GM19467 (cell line): ENCODE measurements at regions not wholly inside any gene's neighbourhood (a gene's known extent, or its start where the extent isn't known, plus 50 kb on each side); places are given as distances from the start of the nearest gene placed in this dataset.
A peak's percentile ranks its signal among the peaks of the same experiment; 100 is the strongest.
"Not testable (repeated sequence)": the region's sequence is repeated elsewhere in the genome, so short reads cannot be mapped to it uniquely, and the experiment has no call there.

Source experiments
- ATAC-seq: cut with Tn5 transposase; IDR thresholded peaks from one replicate; pipeline ENCODE4 v1.9.1; 2021; ENCODE audit warnings: mild to moderate bottlenecking, moderate library complexity; ENCODE audit not compliant: unreplicated experiment

DNA sequence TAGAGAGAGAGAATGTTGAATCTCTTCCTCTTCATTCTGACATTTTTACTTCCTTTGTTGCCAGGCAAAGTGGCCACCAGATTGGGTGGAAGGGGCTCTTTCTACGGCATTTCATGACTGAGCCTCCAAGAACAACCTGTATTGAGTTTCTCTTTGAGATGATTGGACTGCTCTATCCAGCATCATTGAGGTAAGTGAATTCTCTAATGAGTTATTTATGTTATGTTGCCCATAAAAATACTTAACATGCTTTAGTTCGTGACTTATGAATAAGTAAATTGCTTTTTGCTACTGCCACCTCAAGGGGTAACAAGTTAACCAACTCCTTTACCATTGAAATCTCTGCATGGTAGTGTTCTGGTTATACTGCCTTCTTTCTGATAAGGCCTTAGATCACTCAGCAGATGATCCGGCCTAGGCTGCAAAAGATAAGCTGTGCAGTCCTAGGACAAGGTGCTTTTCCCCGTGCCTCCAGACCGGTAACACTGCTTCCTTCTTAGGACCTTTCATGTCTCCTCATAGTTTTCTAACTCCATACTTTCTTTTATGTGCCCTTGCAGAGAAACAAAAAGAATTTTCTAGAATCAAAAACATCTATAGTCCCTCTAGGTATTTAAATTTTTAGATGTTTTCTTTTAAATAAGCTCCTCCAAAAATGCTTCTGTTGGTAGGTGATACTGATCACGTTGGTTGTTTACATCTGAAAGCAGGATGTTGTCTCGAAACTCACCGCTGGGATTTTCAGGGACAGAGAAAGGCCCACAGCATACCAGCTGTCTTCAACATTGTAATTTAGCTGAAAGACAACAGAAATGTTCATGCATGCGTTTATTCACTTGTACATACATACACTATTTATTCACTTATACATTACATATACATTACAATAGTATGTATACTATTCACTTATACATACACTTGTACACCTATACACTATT is 157.1 kb upstream of the RBPJ start:
- no peak for ATAC-seq

DNA sequence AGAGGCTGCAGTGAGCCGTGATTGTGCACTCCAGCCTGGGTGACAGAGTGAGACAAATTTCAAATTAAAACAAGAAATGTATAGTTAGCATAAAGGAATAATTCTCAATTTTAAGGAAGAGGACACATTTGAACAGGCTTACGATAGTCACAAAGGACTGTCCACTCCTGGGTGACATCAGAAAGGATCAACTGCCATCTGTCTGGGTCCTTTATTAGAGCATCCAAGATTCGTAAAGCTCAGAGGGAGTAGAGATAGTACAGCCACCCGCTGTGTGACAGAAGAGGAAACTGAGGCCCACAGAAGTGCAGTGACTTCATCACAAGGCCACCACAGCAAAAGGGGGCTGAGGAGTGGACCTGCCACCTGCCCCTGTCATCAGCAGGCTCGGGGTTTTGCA is 149.3 kb upstream of the RBPJ start:
- ATAC-seq, result no peak

DNA sequence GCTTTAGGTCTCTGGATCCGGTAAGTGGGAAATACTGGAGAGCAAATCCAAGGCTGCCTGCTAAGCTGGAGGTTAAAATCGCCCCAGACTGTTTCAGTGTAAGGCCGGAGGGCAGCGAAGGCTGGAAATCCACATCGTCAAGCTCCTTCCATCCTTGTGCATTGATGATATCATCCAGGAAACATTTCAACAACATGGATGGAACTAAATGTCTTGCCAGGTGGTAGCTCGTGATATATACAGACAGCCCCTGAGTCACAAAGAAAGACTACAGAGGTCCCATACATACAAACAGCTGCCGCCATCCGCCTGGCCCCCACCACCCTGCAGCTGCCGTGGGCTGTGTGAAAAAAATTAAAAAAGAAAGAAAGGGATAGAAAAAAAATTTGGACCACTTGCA is 148.9 kb upstream of the RBPJ start:
- no peak for ATAC-seq

GRCh38 chr4:26173619-26174018 is 147.2 kb upstream of the RBPJ start:
- ATAC-seq, result no peak

- no peak for ATAC-seq
Observed at GRCh38 chr4:26174027-26174426, 146.8 kb upstream of the RBPJ start.

GRCh38 chr4:26175006-26175786 is 145.6 kb upstream of the RBPJ start:
- no peak for ATAC-seq

GRCh38 chr4:26175905-26176470 is 144.8 kb upstream of the RBPJ start:
- ATAC-seq, result no peak

GRCh38 chr4:26176598-26177149 is 144.1 kb upstream of the RBPJ start:
- no peak for ATAC-seq

DNA sequence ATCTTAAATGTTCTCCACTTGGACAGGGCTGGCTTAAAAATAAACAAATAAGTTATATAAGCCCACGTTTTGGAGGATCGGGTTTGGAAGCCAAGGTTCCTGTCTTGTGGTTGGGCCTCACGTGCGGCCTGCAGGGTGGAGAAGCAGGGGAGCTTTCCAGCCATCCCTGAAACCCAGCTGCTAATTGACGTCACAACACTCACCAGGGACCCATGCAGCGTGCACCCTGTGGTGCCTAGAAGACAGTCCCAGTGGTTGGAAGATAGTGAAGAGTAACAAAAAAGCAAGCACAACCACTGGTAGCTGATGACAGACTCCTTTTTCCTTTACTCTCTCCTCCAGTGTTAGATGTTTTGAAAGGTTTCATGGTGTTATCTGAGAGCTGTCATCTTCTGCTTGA is 142.0 kb upstream of the RBPJ start:
- no peak for ATAC-seq

DNA sequence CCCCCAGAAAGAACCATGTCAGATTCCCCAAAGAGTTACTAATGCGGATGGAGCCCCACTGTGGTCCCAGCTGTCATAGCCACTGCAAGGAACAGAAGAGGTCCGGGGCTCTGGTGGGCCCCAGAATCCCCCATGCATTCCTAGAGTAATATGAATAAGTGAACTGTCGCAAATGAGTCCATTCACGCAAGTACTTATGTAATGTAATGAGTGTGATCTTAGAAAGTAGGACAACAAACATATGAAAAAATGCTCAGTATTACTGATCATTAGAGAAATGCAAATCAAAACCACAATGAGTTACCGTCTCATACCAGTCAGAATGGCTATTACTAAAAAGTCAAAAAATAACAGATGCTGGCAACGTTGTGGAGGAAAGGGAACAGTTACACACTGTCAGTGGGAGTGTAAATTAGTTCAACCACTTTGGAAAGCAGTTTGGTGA is 141.5 kb upstream of the RBPJ start:
- ATAC-seq, result peak; percentile 61

- no peak for ATAC-seq
Observed at GRCh38 chr4:26181616-26182015, 139.2 kb upstream of the RBPJ start.

- ATAC-seq, result no peak
Observed at GRCh38 chr4:26183017-26183416, 137.8 kb upstream of the RBPJ start.

- no peak for ATAC-seq
Observed at GRCh38 chr4:26185436-26185835, 135.4 kb upstream of the RBPJ start.

DNA sequence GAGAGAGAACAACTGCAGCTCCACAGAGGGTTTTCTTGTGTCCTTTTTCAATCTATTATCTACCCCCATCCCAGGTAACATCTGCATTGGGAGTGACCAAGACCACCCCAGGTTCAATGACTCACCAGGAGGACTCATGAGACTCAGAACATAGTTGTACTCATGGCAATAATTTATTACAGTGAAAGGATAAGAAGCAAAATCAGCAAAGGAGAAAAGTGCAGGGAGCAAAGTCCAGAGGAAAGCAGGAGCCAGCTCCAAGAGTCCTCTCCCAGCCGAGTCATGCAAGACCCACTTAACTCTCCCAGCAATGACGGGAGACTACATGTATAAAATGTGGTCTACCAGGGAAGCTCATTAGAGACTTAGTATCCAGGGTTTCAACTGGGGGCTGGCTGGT is 129.5 kb upstream of the RBPJ start:
- no peak for ATAC-seq

DNA sequence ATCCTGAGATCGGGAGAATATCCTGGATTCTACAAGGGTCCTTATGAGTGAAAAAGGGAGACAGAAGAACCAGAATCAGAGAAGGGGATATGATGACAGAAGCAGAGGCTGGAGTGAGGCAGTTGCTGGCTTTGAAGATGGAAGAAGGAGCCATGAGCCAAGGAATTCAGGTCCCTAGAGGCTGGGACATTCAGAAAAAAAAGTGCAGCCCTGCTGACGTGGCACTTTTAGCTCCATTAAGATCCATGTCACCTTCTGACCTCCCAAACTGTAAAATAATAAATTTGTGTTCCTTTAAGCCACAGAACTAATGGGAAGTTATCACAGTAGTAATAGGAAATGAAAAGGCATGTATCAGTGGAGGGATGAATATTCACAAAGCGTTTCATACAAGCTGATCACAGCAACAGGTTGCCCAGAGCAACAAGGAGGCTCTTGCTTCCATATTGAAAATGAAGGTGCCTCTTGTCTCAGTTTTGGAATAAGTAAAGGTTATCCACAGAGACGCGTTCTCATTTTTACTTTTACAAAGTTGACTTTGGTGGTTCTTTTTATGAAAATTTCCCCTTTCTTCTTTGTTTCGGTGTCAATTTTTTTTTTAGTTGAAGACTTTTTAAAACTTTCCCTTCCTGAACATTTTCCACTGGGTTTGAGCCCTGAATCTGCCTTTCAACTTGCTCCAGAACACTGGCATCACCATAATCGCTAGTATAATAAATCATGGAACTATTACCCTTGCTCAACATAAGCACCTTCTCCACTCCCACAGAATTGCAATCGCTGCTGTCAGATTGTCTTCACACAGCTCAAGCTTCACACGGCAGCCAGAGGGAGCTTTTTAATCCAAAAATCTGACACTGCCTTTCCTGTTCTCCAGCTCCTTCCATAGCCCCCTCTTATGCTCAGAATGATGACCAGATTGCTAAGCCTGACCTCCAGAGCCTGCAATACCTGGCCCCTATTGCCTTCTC is 127.6 kb upstream of the RBPJ start:
- ATAC-seq, result no peak

DNA sequence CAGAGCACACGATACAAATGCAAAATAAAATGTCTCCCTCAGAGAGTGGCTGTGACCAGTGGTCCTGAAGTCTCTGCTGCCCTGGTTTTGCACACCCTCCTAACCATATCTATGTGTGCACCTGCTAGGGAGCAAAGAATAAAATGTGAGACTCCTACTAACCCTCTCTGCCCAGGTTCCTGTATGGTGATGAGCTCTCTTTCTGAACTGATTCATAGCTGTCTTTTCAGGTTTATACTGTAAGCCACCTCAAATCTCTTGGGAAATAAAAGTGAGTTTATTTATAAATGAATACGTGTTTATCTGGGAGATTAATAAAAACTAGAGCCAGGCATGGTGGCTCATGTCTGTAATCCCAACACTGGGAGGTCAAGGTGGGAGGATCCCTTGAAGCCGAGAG is 126.0 kb upstream of the RBPJ start:
- ATAC-seq, result peak; percentile 36

- ATAC-seq, result no peak
Observed at GRCh38 chr4:26196567-26196966, 124.2 kb upstream of the RBPJ start.

DNA sequence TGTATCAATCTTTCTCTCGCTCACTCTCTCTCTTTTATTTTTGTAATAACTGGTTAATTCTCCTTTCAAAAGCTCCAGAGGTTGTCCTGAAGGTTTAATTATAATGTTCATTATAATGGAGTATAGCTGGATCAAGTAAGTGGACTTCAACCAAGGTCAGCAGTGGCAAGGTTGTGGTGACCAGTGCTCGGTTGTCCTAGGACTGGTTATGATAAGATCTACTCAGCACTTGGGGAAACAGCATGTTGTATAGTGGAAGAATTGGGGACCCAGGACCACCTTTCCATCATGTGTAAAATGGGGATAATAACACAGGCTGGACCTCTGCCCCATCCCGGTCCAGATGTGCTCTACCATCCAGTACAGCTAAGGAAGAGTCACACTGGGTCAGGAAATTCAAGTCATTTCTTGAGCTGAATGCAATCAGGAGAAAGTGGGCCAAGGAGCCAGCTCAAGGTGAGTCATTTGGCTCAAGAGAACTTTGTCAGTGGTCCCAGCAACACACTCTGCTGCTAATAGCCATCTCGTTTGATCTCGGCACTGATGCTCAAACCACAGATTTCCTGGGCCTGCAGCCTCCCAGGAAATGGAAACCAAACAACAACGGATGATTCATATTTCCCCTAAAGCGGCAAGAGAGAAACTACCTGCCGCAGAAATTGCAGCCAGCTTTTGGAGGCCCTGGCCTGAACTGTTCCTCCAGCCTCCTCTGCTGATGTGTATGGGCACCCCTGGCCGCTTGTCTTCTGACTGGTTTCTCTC is 123.6 kb upstream of the RBPJ start:
- peak; percentile 78 for ATAC-seq

GRCh38 chr4:26198931-26199330 is 121.9 kb upstream of the RBPJ start:
- not testable (repeated sequence) for ATAC-seq
